Prostate gland (tissue), 2 donors: ENCODE measurements at regions not wholly inside any gene's neighbourhood (a gene's known extent, or its start where the extent isn't known, plus 50 kb on each side); places are given as distances from the start of the nearest gene placed in this dataset.

Source experiments
- POLR2A ChIP-seq: fragments of 450-650 bp; IDR thresholded peaks from one replicate; pipeline ENCODE4 v1.6.1; 2016; ENCODE audit warnings: antibody characterized with exemption, mild to moderate bottlenecking
- POLR2AphosphoS5 ChIP-seq: sonication (generic); formaldehyde crosslinking; IDR thresholded peaks from one replicate; pipeline ENCODE4 v1.6.1; 2017; ENCODE audit warnings: antibody characterized with exemption
- TF ChIP-seq, protein P1 (sequence below), 4 experiments: fragments of 200-600 bp in 2 of 4; fragments of 450-650 bp in 2 of 4; sonication (generic) in 2 of 4; IDR thresholded peaks; 1 replicate in 3 of 4; 2 replicates in 1 of 4; pipeline ENCODE4 v1.5.1; 2016 to 2019; ENCODE audit warnings: antibody characterized with exemption in 4 of 4, mild to moderate bottlenecking in 2 of 4, moderate library complexity in 2 of 4

DNA sequence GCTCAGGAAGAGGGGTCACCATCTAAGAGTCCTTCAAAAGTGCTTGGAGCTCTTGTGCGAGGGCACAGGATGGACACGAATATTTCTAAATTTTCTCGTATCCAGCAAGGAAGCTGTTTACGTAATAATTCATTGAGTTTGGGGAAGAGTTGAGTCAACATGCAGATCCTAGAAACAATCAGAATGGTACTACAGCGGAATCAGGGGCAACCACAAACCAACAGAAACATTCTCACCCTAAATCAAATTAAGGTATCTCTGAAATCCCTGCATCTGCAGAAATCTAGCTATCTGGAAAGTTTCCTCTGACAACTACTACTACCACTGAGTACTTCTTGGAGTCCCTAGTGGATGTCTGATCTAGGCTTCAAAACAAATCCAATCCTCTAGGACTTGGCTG, 352.4 kb downstream of the LTN1 start:
- TF ChIP-seq, protein P1, sequence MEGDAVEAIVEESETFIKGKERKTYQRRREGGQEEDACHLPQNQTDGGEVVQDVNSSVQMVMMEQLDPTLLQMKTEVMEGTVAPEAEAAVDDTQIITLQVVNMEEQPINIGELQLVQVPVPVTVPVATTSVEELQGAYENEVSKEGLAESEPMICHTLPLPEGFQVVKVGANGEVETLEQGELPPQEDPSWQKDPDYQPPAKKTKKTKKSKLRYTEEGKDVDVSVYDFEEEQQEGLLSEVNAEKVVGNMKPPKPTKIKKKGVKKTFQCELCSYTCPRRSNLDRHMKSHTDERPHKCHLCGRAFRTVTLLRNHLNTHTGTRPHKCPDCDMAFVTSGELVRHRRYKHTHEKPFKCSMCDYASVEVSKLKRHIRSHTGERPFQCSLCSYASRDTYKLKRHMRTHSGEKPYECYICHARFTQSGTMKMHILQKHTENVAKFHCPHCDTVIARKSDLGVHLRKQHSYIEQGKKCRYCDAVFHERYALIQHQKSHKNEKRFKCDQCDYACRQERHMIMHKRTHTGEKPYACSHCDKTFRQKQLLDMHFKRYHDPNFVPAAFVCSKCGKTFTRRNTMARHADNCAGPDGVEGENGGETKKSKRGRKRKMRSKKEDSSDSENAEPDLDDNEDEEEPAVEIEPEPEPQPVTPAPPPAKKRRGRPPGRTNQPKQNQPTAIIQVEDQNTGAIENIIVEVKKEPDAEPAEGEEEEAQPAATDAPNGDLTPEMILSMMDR (IDR thresholded peaks at IDR 0.05), result no peak
- TF ChIP-seq POLR2AphosphoS5, result no peak
- TF ChIP-seq POLR2A, result no peak
